Loucy (cell line): ENCODE measurements at regions not wholly inside any gene's neighbourhood (a gene's known extent, or its start where the extent isn't known, plus 50 kb on each side); places are given as distances from the start of the nearest gene placed in this dataset.

ENCODE experiments used
- H2AFZ ChIP-seq: fragments of 200-600 bp; sonication (generic); 2 replicates; pipeline ENCODE4 v1.6.0; 2016; ENCODE audit warnings: antibody characterized with exemption, mild to moderate bottlenecking, low read length, moderate library complexity
- H3F3A ChIP-seq: fragments of 200-600 bp; 2 replicates; pipeline ENCODE4 v1.6.0; 2016; ENCODE audit warnings: antibody characterized with exemption, low read depth, mild to moderate bottlenecking
- H3K27me3 ChIP-seq: fragments of 200-600 bp; sonication (generic); 2 replicates; pipeline ENCODE4 v1.6.1; 2014; ENCODE audit warnings: low read length, mild to moderate bottlenecking; ENCODE audit not compliant: insufficient read depth, poor library complexity, severe bottlenecking
- H3K36me3 ChIP-seq: fragments of 200-600 bp; sonication (generic); 2 replicates; pipeline ENCODE4 v1.6.1; 2016; ENCODE audit warnings: low read length; ENCODE audit not compliant: insufficient read depth
- H3K4me1 ChIP-seq: fragments of 200-600 bp; sonication (generic); 2 replicates; pipeline ENCODE4 v1.5.1; 2014; ENCODE audit warnings: low read length, mild to moderate bottlenecking; ENCODE audit not compliant: insufficient read depth, poor library complexity, severe bottlenecking
- H3K4me2 ChIP-seq: fragments of 200-600 bp; sonication (generic); 2 replicates; pipeline ENCODE4 v1.6.0; 2014; ENCODE audit warnings: antibody characterized with exemption, low read length, low read depth, mild to moderate bottlenecking; ENCODE audit not compliant: poor library complexity, severe bottlenecking
- H3K4me3 ChIP-seq: fragments of 200-600 bp; sonication (generic); 2 replicates; pipeline ENCODE4 v1.5.1; 2014; ENCODE audit warnings: low read length, mild to moderate bottlenecking, mixed read lengths; ENCODE audit not compliant: poor library complexity, severe bottlenecking
- H3K79me2 ChIP-seq: fragments of 200-600 bp; sonication (generic); 2 replicates; pipeline ENCODE4 v1.6.1; 2014; ENCODE audit warnings: low read length; ENCODE audit not compliant: insufficient read depth
- H3K9ac ChIP-seq: fragments of 200-600 bp; sonication (generic); 2 replicates; pipeline ENCODE4 v1.6.0; 2014; ENCODE audit warnings: mild to moderate bottlenecking, low read depth, low read length, moderate library complexity; ENCODE audit not compliant: poor library complexity, severe bottlenecking
- H3K9me2 ChIP-seq: fragments of 200-600 bp; sonication (generic); replicated peaks from 2 replicates; pipeline ENCODE4 v1.6.1; 2016; ENCODE audit warnings: low read depth, low read length, mixed read lengths
- H3K9me3 ChIP-seq: fragments of 200-600 bp; sonication (generic); 2 replicates; pipeline ENCODE4 v1.6.1; 2014; ENCODE audit warnings: mild to moderate bottlenecking, antibody characterized with exemption, low read length, low read depth; ENCODE audit not compliant: insufficient read depth
- H4K20me1 ChIP-seq: fragments of 200-600 bp; sonication (generic); 2 replicates; pipeline ENCODE4 v1.6.0; 2014; ENCODE audit warnings: antibody characterized with exemption, low read length, mild to moderate bottlenecking; ENCODE audit not compliant: insufficient read depth, poor library complexity, severe bottlenecking
- EZH2phosphoT487 ChIP-seq: fragments of 200-600 bp; IDR thresholded peaks from 2 replicates; pipeline ENCODE4 v1.6.1; 2018; ENCODE audit warnings: antibody characterized with exemption, mild to moderate bottlenecking, moderate library complexity, borderline replicate concordance
- TF ChIP-seq, protein P1 (sequence below): fragments of 200-600 bp; sonication (generic); conservative IDR thresholded peaks from 2 replicates; pipeline ENCODE4 v1.5.1; 2014; ENCODE audit warnings: mild to moderate bottlenecking, antibody characterized with exemption, low read length

DNA sequence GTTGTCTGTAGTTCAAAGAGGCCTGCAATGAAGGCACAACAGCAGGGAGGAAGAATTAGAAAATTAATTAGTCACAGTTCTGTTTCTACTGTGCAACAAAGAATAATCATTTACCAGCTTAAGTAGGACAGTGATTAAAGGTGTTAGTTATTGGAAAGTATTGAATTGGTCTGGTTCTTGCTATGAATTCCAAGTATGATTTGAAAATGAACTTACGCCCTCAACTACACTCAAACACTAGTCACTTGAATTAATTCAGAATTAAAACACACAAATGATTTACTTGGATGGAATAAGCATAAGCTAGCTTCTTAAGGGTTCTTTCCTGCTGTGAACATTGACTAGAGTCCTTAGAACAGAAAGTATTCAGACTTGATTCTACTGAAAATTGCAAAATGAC lies 69.9 kb upstream of the EXOC1L start:
- no peaks in the 10 kb centered on the region for H3K36me3 ChIP-seq
- H3F3A ChIP-seq: no peaks in the 10 kb centered on the region
- H3K4me2 ChIP-seq: no peak overlapping the region
- H2AFZ ChIP-seq: no peak overlapping the region
- no peaks in the 10 kb centered on the region for H3K4me1 ChIP-seq
- no peaks in the 10 kb centered on the region for H3K9me3 ChIP-seq
- no peaks in the 10 kb centered on the region for H3K27me3 ChIP-seq
- TF ChIP-seq, protein P1, sequence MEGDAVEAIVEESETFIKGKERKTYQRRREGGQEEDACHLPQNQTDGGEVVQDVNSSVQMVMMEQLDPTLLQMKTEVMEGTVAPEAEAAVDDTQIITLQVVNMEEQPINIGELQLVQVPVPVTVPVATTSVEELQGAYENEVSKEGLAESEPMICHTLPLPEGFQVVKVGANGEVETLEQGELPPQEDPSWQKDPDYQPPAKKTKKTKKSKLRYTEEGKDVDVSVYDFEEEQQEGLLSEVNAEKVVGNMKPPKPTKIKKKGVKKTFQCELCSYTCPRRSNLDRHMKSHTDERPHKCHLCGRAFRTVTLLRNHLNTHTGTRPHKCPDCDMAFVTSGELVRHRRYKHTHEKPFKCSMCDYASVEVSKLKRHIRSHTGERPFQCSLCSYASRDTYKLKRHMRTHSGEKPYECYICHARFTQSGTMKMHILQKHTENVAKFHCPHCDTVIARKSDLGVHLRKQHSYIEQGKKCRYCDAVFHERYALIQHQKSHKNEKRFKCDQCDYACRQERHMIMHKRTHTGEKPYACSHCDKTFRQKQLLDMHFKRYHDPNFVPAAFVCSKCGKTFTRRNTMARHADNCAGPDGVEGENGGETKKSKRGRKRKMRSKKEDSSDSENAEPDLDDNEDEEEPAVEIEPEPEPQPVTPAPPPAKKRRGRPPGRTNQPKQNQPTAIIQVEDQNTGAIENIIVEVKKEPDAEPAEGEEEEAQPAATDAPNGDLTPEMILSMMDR: no peak
- TF ChIP-seq EZH2phosphoT487: no peak
- H3K9me2 ChIP-seq: no peaks in the 10 kb centered on the region
- H3K9ac ChIP-seq: no peak overlapping the region
- H3K79me2 ChIP-seq: no peaks in the 10 kb centered on the region
- H3K4me3 ChIP-seq: no peak overlapping the region
- no peaks in the 10 kb centered on the region for H4K20me1 ChIP-seq

DNA sequence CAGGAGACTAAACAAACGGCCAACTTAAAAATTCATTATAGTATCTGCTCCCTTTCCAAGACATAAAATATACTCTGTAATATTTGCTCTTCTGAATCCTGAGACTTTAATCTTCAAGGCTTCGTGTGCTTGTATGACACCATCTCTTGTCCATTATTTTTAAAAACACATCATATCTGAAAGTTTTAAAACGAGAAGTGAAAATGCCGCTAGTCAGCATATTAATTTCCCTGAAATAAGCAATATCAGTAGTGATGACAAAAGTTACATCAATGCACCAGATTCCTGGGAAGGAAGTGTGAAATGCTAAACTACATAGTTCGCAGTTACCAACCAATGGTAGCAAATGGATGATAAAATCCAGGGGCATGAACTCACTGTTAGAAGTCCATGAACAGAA lies 66.8 kb upstream of the EXOC1L start:
- TF ChIP-seq, protein P1: no peak
- no peak for TF ChIP-seq EZH2phosphoT487
- Histone ChIP-seq H3K36me3 (no peaks in the 10 kb centered on the region), H3K9ac (no peak overlapping the region), H3K4me3 (no peak overlapping the region), H3K4me1 (no peaks in the 10 kb centered on the region), H2AFZ (no peak overlapping the region), H3K79me2 (no peaks in the 10 kb centered on the region), H4K20me1 (no peaks in the 10 kb centered on the region), H3K9me3 (no peaks in the 10 kb centered on the region), H3K9me2 (no peaks in the 10 kb centered on the region), H3K27me3 (no peaks in the 10 kb centered on the region), H3K4me2 (no peak overlapping the region), H3F3A (no peaks in the 10 kb centered on the region)

DNA sequence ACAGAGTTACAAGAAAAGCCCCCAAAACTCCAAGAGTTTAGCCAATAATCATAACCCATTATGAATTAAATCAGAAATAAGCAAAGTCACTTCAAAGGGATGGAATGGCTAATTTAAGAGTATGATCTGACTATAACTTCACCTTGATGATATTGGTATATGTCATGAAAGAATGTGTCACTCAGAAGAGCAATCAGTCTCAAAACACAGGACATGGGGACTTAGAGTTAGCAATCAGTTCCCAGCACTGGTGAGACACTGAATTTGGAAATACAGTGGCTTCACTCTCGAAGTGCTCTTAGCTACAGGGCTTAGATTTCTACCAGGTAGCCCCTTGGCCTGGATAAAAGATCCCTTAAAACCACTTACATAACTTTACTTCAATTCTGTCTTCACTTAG lies 65.7 kb upstream of the EXOC1L start:
- H3K9me2 ChIP-seq: no peaks in the 10 kb centered on the region
- H3K36me3 ChIP-seq: no peaks in the 10 kb centered on the region
- no peaks in the 10 kb centered on the region for H3K4me1 ChIP-seq
- H3K27me3 ChIP-seq: no peaks in the 10 kb centered on the region
- no peaks in the 10 kb centered on the region for H3K9me3 ChIP-seq
- no peaks in the 10 kb centered on the region for H3F3A ChIP-seq
- no peaks in the 10 kb centered on the region for H4K20me1 ChIP-seq
- H2AFZ ChIP-seq: no peak overlapping the region
- no peak overlapping the region for H3K4me2 ChIP-seq
- TF ChIP-seq EZH2phosphoT487: no peak
- TF ChIP-seq, protein P1: no peak
- H3K4me3 ChIP-seq: no peak overlapping the region
- no peaks in the 10 kb centered on the region for H3K79me2 ChIP-seq
- no peak overlapping the region for H3K9ac ChIP-seq
